ENCODE measurements at regions not wholly inside any gene's neighbourhood (a gene's known extent, or its start where the extent isn't known, plus 50 kb on each side); places are given as distances from the start of the nearest gene placed in this dataset.

DNA sequence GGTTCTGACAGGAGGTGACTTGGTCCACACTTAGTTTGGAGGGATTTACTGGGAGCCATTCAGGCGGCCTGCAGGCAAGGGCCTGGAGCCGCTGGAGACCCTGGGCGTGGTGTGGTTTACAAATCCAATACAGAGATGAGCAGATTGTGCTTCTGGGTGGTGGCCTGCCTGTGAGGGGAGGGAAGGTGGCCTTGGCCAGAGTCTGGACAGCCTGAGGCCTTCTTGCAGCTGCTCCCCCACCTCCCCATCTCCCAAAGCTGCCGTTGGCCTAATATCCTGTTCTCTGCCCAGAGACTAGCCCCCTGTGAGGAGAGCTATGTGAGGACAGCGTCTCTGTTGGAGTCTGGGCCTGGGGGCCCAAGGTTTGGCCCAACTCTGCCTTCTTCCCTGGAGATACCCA, 163.9 kb upstream of the MAMLD1 start:
- no peak for TF ChIP-seq CEBPB (IDR thresholded peaks at IDR 0.05)
- no peak for TF ChIP-seq ZBTB7A (IDR thresholded peaks at IDR 0.05; ENCODE audit: low read depth)
- TF ChIP-seq, protein P1, sequence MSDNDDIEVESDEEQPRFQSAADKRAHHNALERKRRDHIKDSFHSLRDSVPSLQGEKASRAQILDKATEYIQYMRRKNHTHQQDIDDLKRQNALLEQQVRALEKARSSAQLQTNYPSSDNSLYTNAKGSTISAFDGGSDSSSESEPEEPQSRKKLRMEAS (IDR thresholded peaks at IDR 0.05): no peak
- no peak for TF ChIP-seq EGR1 (IDR thresholded peaks at IDR 0.05)
- TF ChIP-seq USF1 (IDR thresholded peaks at IDR 0.05): no peak
- TF ChIP-seq YY1 (IDR thresholded peaks at IDR 0.05; ENCODE audit: low read depth): no peak
- no peak for TF ChIP-seq NFIC (IDR thresholded peaks at IDR 0.05)
- no peak for TF ChIP-seq RAD21 (IDR thresholded peaks at IDR 0.05; ENCODE audit: low read depth)
- TF ChIP-seq TAF1 (IDR thresholded peaks at IDR 0.05; ENCODE audit: low read depth): no peak

- no peak for TF ChIP-seq ZBTB7A (IDR thresholded peaks at IDR 0.05; ENCODE audit: low read depth)
- no peak for TF ChIP-seq USF1 (IDR thresholded peaks at IDR 0.05)
- TF ChIP-seq CEBPB (IDR thresholded peaks at IDR 0.05): no peak
- TF ChIP-seq FOXM1 (IDR thresholded peaks at IDR 0.05; ENCODE audit: borderline replicate concordance, low read depth): no peak
- no peak for TF ChIP-seq NFIC (IDR thresholded peaks at IDR 0.05)
- TF ChIP-seq TEAD4 (IDR thresholded peaks at IDR 0.05): no peak
- no peak for TF ChIP-seq EGR1 (IDR thresholded peaks at IDR 0.05)
- no peak for TF ChIP-seq EP300 (IDR thresholded peaks at IDR 0.05; ENCODE audit: borderline replicate concordance)
- TF ChIP-seq, protein P1 (IDR thresholded peaks at IDR 0.05): no peak
- TF ChIP-seq REST (IDR thresholded peaks at IDR 0.05; ENCODE audit: low read depth): no peak
- TF ChIP-seq YY1 (IDR thresholded peaks at IDR 0.05; ENCODE audit: low read depth): no peak
These were observed 163.3 kb upstream of the MAMLD1 start for GRCh38 chrX:150199803-150200202.

DNA sequence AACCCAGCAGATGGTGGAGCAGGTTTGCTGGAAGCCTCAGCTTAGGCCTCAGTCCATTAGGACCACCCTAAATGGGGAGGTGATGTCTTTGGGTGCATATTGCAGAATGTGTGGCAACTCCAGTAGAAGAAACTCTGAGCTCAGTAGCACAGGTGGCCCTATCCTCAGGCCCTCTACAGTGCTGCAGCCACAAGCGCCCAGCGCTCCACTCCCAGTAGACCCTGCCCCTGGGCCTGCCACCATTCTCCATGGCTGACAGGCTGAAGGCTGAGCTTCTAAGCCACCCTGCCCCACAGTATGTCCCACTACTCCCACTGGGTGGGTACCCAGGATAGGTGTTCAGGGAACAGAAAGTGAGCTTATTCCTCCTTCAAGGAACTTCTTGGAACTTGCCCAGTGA, 162.8 kb upstream of the MAMLD1 start:
- TF ChIP-seq NFIC (IDR thresholded peaks at IDR 0.05) (no peak), EGR1 (IDR thresholded peaks at IDR 0.05) (no peak), FOXM1 (IDR thresholded peaks at IDR 0.05; ENCODE audit: borderline replicate concordance, low read depth) (no peak), ZBTB7A (IDR thresholded peaks at IDR 0.05; ENCODE audit: low read depth) (no peak), CREB1 (IDR thresholded peaks at IDR 0.05; ENCODE audit: low read depth) (no peak), CEBPB (IDR thresholded peaks at IDR 0.05) (no peak), RAD21 (IDR thresholded peaks at IDR 0.05; ENCODE audit: low read depth) (no peak), YY1 (IDR thresholded peaks at IDR 0.05; ENCODE audit: low read depth) (no peak), EP300 (IDR thresholded peaks at IDR 0.05; ENCODE audit: borderline replicate concordance) (no peak), TEAD4 (IDR thresholded peaks at IDR 0.05) (no peak), USF1 (IDR thresholded peaks at IDR 0.05) (no peak), REST (IDR thresholded peaks at IDR 0.05; ENCODE audit: low read depth) (no peak), TAF1 (IDR thresholded peaks at IDR 0.05; ENCODE audit: low read depth) (no peak), TCF12 (IDR thresholded peaks at IDR 0.05; ENCODE audit: low read depth) (no peak)
- TF ChIP-seq, protein P1 (IDR thresholded peaks at IDR 0.05): no peak

GRCh38 chrX:150200820-150201287, 162.3 kb upstream of the MAMLD1 start:
- TF ChIP-seq CREB1 (IDR thresholded peaks at IDR 0.05; ENCODE audit: low read depth) (no peak), NFIC (IDR thresholded peaks at IDR 0.05) (0 out of 2 replicates have a peak, but pooled peaks have one; percentile 28), TEAD4 (IDR thresholded peaks at IDR 0.05) (no peak), FOXM1 (IDR thresholded peaks at IDR 0.05; ENCODE audit: borderline replicate concordance, low read depth) (no peak), YY1 (IDR thresholded peaks at IDR 0.05; ENCODE audit: low read depth) (no peak), CEBPB (IDR thresholded peaks at IDR 0.05) (no peak), TAF1 (IDR thresholded peaks at IDR 0.05; ENCODE audit: low read depth) (no peak), USF1 (IDR thresholded peaks at IDR 0.05) (no peak), EP300 (IDR thresholded peaks at IDR 0.05; ENCODE audit: borderline replicate concordance) (no peak; the same call in 1 of the 2 replicates), ZBTB7A (IDR thresholded peaks at IDR 0.05; ENCODE audit: low read depth) (no peak), REST (IDR thresholded peaks at IDR 0.05; ENCODE audit: low read depth) (no peak), TCF12 (IDR thresholded peaks at IDR 0.05; ENCODE audit: low read depth) (peak; percentile 21; the same call in 1 of the 2 replicates), RAD21 (IDR thresholded peaks at IDR 0.05; ENCODE audit: low read depth) (no peak), EGR1 (IDR thresholded peaks at IDR 0.05) (no peak)
- TF ChIP-seq, protein P1 (IDR thresholded peaks at IDR 0.05): no peak

Measured in Ishikawa (cell line).